ENCODE measurements at regions not wholly inside any gene's neighbourhood (a gene's known extent, or its start where the extent isn't known, plus 50 kb on each side); places are given as distances from the start of the nearest gene placed in this dataset.
"Not testable (repeated sequence)": the region's sequence is repeated elsewhere in the genome, so short reads cannot be mapped to it uniquely, and the experiment has no call there.

DNA sequence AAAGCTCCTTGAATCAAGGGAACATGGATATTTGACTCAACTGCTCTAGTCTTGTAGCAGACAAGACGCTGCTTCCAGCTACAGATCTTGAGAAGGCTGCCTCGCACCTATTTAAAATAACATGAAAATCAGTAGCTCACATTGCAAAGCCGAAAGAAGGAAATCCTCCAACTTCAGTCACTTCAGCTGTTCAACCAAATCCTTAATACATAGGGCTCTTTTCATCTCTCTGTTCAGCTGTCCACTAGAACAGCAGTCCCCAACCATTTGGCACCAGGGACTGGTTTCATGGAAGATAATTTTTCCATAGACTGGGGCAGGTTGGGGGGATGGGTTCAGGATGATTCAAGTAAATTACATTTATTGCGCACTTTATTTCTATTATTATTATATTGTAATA, 1116.0 kb upstream of the TMEM132C start:
- TF ChIP-seq, protein P1, sequence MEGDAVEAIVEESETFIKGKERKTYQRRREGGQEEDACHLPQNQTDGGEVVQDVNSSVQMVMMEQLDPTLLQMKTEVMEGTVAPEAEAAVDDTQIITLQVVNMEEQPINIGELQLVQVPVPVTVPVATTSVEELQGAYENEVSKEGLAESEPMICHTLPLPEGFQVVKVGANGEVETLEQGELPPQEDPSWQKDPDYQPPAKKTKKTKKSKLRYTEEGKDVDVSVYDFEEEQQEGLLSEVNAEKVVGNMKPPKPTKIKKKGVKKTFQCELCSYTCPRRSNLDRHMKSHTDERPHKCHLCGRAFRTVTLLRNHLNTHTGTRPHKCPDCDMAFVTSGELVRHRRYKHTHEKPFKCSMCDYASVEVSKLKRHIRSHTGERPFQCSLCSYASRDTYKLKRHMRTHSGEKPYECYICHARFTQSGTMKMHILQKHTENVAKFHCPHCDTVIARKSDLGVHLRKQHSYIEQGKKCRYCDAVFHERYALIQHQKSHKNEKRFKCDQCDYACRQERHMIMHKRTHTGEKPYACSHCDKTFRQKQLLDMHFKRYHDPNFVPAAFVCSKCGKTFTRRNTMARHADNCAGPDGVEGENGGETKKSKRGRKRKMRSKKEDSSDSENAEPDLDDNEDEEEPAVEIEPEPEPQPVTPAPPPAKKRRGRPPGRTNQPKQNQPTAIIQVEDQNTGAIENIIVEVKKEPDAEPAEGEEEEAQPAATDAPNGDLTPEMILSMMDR (IDR thresholded peaks at IDR 0.05; ENCODE audit: insufficient read depth, low read length): no peak
- no peak overlapping the region for H3K4me3 ChIP-seq (ENCODE audit: low read depth, low read length)
- no peak for DNase-seq (ENCODE audit: low read depth)

DNA sequence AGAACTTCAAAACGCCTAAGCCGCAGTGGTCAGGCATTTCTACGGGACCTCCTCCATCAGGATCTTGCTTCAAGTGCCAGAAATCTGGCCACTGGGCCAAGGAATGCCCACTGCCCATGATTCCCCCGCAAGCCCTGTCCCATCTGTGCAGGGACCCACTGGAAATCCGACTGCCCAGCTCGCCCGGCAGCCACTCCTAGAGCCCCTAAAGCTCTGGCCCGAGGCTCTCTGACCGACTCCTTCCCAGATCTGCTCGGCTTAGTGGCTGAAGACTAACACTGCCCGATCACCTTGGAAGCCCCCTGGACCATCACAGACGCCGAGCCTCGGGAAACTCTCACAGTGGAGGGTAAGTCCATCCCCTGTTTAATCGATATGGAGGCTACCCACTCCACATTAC, 1113.0 kb upstream of the TMEM132C start:
- DNase-seq (ENCODE audit: low read depth): no peak
- H3K4me3 ChIP-seq (ENCODE audit: low read depth, low read length): no peak overlapping the region
- TF ChIP-seq, protein P1 (IDR thresholded peaks at IDR 0.05; ENCODE audit: insufficient read depth, low read length): no peak

DNA sequence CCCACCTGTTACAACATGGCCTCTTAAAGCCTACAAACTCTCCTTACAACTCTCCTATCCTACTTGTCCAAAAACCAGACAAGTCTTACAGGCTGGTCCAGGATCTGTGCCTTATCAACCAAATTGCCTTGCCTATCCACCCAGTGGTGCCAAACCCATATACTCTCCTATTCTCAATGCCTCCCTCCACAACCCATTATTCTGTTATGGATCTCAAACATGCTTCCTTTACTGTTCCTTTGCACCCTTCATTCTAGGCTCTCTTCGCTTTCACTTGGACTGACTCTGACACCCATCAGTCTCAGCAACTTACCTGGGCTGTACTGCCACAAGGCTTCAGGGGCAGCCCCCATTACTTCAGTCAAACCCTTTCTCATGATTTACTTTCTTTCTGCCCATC, 1112.1 kb upstream of the TMEM132C start:
- not testable (repeated sequence) for DNase-seq (ENCODE audit: low read depth)

DNA sequence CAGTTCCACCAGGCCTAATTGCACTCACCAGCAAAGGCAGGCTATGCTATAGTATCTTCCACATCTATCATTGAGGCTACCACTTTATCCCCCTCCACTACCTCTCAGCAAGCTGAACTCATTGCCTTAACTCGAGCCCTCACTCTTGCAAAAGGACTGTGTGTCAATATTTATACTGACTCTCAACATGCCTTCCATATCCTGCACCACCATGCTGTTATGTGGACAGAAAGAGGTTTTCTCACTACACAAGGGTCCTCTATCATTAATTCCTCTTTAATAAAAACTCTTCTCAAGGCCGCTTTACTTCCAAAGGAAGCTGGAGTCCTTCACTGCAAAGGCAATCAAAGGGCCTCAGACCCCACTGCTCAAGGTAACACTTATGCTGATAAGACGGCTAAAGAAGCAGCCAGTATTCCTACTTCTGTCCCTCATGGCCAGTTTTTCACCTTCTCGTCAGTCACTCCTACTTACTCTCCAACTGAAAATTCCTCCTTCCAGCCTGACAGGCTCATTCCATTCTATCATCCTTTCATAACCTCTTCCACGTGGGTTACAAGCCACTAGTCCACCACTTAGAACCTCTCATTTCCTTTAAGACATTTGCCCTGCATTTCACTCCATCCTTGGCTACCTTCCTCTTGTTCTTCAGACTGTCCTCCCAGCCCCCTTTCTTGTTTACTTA, 1110.9 kb upstream of the TMEM132C start:
- DNase-seq (ENCODE audit: low read depth); H3K4me3 ChIP-seq (ENCODE audit: low read depth, low read length): not testable (repeated sequence)

More for the DNA sequence above, 1112.1 kb upstream of the TMEM132C start:
- not testable (repeated sequence) for H3K4me3 ChIP-seq (ENCODE audit: low read depth, low read length)

DNA sequence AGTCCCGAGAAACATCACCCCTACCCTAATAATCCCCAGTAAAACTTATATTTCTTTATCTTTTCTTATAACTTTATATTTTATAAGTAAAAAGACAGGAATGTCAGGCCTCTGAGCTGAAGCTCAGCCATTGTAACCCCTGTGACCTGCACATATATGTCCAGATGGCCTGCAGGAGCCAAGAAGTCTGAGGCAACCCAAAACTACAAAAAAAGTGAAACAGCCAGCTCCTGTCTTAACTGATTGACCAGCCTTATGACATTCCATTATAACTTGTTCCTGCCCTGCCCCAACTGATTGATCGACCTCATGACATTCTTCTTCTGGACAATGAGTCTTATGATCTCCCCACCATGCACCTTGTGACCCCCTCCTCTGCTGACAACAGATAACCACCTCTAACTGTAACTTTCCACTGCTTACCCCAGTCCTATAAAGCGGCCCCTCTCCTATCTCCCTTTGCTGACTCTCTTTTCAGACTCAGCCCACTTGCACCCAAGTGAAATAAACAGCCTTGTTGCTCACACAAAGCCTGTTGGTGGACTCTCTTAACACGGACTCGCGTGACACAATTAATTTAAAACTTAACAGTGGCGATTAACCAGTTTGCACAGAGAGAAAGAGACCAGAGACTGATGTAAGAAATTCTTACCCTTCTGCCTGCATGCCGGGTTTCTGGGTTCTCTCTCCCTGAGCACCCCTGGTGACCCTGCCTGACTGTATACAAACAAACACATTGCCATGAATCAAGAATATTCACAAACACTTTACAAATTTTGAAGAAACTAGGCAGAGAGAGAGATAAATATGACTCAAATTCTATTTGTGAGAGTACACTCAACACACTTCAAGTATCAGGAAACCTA, 1109.2 kb upstream of the TMEM132C start:
- H3K4me3 ChIP-seq (ENCODE audit: low read depth, low read length); DNase-seq (ENCODE audit: low read depth): not testable (repeated sequence)

DNA sequence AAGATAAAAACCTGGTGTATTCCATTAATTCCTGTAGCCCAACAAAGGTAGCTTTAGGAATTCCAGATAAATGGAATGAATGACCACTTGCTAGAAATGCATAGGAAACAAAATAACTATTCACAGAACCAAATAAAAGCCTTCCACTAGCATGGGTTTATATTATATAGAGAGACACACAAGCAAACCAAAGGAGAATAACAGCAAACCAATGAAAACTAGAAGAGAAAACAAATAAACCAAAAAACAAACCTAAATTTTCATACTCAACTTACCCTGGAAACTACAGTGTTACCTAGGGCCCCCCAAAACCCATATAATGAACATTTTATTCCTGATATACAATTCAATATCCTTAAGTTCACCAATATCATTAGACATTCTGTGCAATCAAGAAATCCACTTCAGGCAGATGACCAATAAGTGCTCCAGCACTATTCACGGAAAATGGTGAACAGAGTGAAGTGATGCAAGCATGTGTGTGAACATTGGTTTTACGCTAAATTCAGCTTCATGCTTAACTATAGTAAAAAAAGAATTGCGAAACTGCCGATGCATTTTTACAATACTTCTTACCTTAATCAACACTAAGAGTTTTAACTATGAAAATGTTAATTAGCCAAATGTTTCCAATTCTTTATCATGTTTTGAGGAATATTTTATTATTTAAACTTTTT, 1108.4 kb upstream of the TMEM132C start:
- no peak for DNase-seq (ENCODE audit: low read depth)
- H3K4me3 ChIP-seq (ENCODE audit: low read depth, low read length): no peak overlapping the region
- TF ChIP-seq, protein P1 (IDR thresholded peaks at IDR 0.05; ENCODE audit: insufficient read depth, low read length): no peak

DNA sequence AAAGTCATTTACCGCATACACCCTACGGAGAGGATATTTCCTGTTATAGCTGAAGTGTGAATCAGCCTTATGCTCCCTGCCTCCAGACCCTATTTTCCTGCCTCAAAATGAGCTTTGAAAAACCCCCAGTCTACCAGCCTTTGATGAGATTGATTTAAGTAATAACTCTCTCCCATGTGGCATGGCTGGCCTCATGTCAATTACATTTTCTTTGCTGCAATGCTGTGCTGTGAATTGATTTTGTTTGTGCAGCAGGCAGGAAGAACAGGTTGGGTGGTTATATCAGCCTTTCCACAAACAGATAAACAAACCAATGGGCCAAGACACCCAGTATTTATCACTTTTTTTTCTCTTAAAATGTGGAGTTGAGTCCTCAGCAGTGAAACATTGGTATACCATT, 1105.5 kb upstream of the TMEM132C start:
- no peak overlapping the region for H3K4me3 ChIP-seq (ENCODE audit: low read depth, low read length)
- TF ChIP-seq, protein P1 (IDR thresholded peaks at IDR 0.05; ENCODE audit: insufficient read depth, low read length): no peak
- DNase-seq (ENCODE audit: low read depth): no peak

DNA sequence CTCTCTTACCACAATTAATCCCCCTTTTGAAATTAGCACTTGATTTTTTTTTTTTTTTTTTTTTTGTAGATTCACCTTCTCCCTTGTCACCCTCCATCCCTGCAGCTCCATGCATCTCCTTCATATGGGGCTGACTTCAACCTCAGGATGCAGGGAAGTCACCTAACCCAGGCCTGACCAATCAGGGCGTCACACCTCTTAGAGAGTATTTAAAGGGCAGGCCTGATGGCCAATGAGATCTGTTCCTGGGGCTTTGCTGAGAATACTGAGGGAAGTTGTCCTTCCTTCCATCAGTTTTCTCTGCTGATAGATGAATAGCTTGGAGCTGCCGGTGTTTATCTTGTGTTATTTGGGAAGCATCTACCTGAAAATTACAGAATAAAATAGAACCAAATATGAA, 1104.7 kb upstream of the TMEM132C start:
- no peak overlapping the region for H3K4me3 ChIP-seq (ENCODE audit: low read depth, low read length)
- TF ChIP-seq, protein P1 (IDR thresholded peaks at IDR 0.05; ENCODE audit: insufficient read depth, low read length): no peak
- no peak for DNase-seq (ENCODE audit: low read depth)

All from fibroblast of the aortic adventitia (primary cell).